Effector memory CD8-positive, alpha-beta T cell (primary cell): ENCODE measurements at regions not wholly inside any gene's neighbourhood (a gene's known extent, or its start where the extent isn't known, plus 50 kb on each side); places are given as distances from the start of the nearest gene placed in this dataset.
"Not testable (repeated sequence)": the region's sequence is repeated elsewhere in the genome, so short reads cannot be mapped to it uniquely, and the experiment has no call there.

Source experiments
- ATAC-seq: fragments of 150-1000 bp; cut with Tn5 transposase; replicated peaks from 2 replicates; pipeline ENCODE4 v1.10.0; 2021; ENCODE audit warnings: mild to moderate bottlenecking, moderate library complexity
- DNase-seq, 3 experiments: peaks; one replicate each; pipeline ENCODE4 v3.0.0; 2021
- H3K27ac Mint-ChIP-seq, 2 donors: one replicate each; pipeline ENCODE4 v1.8.0; 2022; ENCODE audit warnings: mild to moderate bottlenecking in 2 of 2, mixed read lengths in 2 of 2, moderate library complexity in 2 of 2
- H3K27me3 Mint-ChIP-seq, 2 donors: one replicate each; pipeline ENCODE4 v1.8.0; 2022; ENCODE audit warnings: mixed read lengths in 2 of 2
- H3K36me3 Mint-ChIP-seq: one replicate; pipeline ENCODE4 v1.8.0; 2022; ENCODE audit warnings: mild to moderate bottlenecking, moderate library complexity, mixed read lengths; ENCODE audit not compliant: insufficient read depth
- H3K4me1 Mint-ChIP-seq, 2 donors: one replicate each; pipeline ENCODE4 v1.8.0; 2022; ENCODE audit warnings: low read depth in 2 of 2, mixed read lengths in 2 of 2
- H3K4me3 Mint-ChIP-seq, 2 donors: one replicate each; pipeline ENCODE4 v1.8.0; 2022; ENCODE audit warnings: mild to moderate bottlenecking in 2 of 2, mixed read lengths in 2 of 2, moderate library complexity in 2 of 2
- H3K9me3 Mint-ChIP-seq, 2 donors: one replicate each; pipeline ENCODE4 v1.8.0; 2022; ENCODE audit warnings: mixed read lengths in 2 of 2

DNA sequence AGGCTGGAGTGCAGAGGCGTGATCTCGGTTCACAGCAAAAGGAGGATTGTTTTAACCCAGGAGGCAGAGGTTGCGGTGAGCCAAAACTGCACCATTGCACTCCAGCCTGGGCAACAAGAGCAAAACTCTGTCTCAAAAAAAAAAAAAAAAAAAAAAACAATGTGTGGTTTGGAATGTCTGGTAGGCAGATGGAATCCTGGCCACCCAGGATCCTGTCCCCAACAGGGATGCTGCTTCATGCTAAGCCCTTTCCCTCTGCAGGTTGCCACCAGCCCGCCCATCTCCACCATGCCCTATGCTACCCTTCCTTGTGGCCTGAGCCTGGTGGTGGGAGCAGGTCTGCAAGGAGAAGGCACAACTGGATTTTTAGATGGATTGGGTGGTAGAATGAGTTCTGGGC lies 129.7 kb upstream of the HAND1 start:
- DNase-seq (no peak), ATAC-seq (no peak)
- no peaks in the 10 kb centered on the region for H3K9me3 Mint-ChIP-seq
- no peak overlapping the region for H3K27ac Mint-ChIP-seq
- no peak overlapping the region for H3K4me3 Mint-ChIP-seq
- peaks cover 60 to 99% of the 10 kb centered on the region in 2 donors for H3K27me3 Mint-ChIP-seq
- no peaks in the 10 kb centered on the region for H3K36me3 Mint-ChIP-seq
- peaks cover 0 to 14% of the 10 kb centered on the region in 2 donors for H3K4me1 Mint-ChIP-seq

DNA sequence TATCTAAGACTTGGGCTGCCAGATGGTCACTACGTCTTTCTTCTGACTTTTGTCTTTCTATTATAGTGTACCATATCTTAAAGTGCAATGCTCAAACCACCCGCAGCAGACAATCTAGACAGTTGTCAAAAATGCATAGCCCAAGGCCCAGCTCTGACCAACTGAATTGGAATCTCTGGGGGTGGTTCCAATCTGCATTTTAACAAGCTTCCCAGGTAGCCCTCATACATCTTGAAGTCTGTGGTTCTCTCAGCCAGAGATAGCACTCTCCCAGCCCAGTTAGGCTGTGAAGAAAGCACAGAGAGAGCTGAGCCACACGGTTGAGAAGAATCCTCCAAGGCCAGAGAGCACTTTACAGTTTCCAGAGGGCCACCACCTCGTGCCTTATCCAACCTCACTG lies 128.2 kb upstream of the HAND1 start:
- peaks cover 0 to 10% of the 10 kb centered on the region in 2 donors for H3K4me1 Mint-ChIP-seq
- no peak overlapping the region for H3K4me3 Mint-ChIP-seq
- peaks cover 50 to 99% of the 10 kb centered on the region in 2 donors for H3K27me3 Mint-ChIP-seq
- no peaks in the 10 kb centered on the region for H3K36me3 Mint-ChIP-seq
- H3K9me3 Mint-ChIP-seq, result no peaks in the 10 kb centered on the region
- ATAC-seq (no peak), DNase-seq (no peak)
- no peak overlapping the region for H3K27ac Mint-ChIP-seq

- Mint-ChIP-seq H3K27me3 (peaks cover 37 to 92% of the 10 kb centered on the region in 2 donors), H3K27ac (no peak overlapping the region), H3K36me3 (no peaks in the 10 kb centered on the region), H3K9me3 (no peaks in the 10 kb centered on the region), H3K4me3 (no peak overlapping the region), H3K4me1 (peaks cover 0 to 8% of the 10 kb centered on the region in 2 donors)
- ATAC-seq (no peak), DNase-seq (no peak)
Measured at GRCh38 chr5:154603953-154604679, 126.1 kb upstream of the HAND1 start.

- Mint-ChIP-seq H3K9me3 (no peaks in the 10 kb centered on the region), H3K4me3 (no peak overlapping the region), H3K27ac (no peak overlapping the region), H3K36me3 (no peaks in the 10 kb centered on the region), H3K27me3 (peaks cover 35 to 88% of the 10 kb centered on the region in 2 donors), H3K4me1 (peaks cover 0 to 3% of the 10 kb centered on the region in 2 donors)
- no peak for ATAC-seq
- DNase-seq, result no peak
Measured at GRCh38 chr5:154603485-154603884, 125.5 kb upstream of the HAND1 start.

GRCh38 chr5:154603011-154603410 lies 125.0 kb upstream of the HAND1 start:
- Mint-ChIP-seq H3K27me3 (peaks cover 39 to 88% of the 10 kb centered on the region in 2 donors), H3K36me3 (no peaks in the 10 kb centered on the region), H3K4me1 (peaks cover 0 to 3% of the 10 kb centered on the region in 2 donors), H3K27ac (no peak overlapping the region), H3K4me3 (no peak overlapping the region), H3K9me3 (no peaks in the 10 kb centered on the region)
- ATAC-seq (no peak), DNase-seq (no peak)

DNA sequence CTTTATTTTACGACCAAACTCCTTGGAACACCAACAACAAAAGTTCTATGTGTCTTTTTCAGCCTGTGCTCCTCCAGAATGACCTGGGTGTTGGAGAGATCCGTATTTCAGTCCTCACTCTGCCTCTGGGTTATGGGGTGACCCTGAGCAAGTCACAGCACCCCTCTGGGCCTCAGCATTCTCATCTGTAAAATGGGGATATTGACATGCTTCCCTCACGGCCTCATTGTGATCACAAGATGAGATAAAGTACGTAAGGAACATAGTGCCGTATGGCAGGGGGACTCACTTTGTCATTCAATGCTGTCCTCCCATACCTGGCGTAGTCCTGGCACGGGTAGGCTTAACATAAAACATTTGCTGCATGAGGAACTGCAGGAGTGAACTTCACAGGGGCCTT lies 123.0 kb upstream of the HAND1 start:
- no peaks in the 10 kb centered on the region for H3K9me3 Mint-ChIP-seq
- DNase-seq, result no peak
- H3K4me3 Mint-ChIP-seq, result no peak overlapping the region
- H3K36me3 Mint-ChIP-seq, result no peaks in the 10 kb centered on the region
- peaks cover 42 to 74% of the 10 kb centered on the region in 2 donors for H3K27me3 Mint-ChIP-seq
- H3K4me1 Mint-ChIP-seq, result peaks cover 0 to 3% of the 10 kb centered on the region in 2 donors
- H3K27ac Mint-ChIP-seq, result no peak overlapping the region
- ATAC-seq, result no peak

GRCh38 chr5:154598021-154598420 lies 120.0 kb upstream of the HAND1 start:
- DNase-seq, result no peak
- Mint-ChIP-seq H3K36me3 (no peaks in the 10 kb centered on the region), H3K27ac (no peak overlapping the region), H3K9me3 (no peaks in the 10 kb centered on the region), H3K27me3 (peaks cover 23 to 44% of the 10 kb centered on the region in 2 donors), H3K4me1 (no peaks in the 10 kb centered on the region), H3K4me3 (no peak overlapping the region)
- ATAC-seq, result no peak

GRCh38 chr5:154596844-154597243 lies 118.8 kb upstream of the HAND1 start:
- H3K36me3 Mint-ChIP-seq, ATAC-seq, H3K4me3 Mint-ChIP-seq, H3K27ac Mint-ChIP-seq, DNase-seq, H3K9me3 Mint-ChIP-seq, H3K4me1 Mint-ChIP-seq: not testable (repeated sequence)
- H3K27me3 Mint-ChIP-seq, result peaks cover 21 to 33% of the 10 kb centered on the region in 2 donors

DNA sequence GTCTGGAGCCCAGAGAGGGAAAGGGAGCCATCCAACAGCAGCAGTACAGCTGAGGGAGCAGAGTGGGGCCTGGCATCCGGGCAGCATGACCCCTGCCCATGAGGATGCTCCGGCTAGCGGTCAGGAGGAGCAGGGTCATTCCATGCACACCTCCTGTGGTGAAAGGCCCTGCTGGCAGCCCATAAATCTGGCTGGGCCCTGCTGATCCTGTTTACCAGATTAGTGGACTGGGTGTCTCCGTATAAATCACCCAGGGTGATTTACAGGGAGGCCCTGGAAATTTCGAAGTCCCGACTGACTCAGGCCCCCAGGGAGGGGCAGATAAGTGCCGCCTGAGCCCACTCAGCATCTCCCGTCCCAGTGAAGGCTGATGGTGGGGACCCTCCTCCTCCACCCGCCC lies 117.6 kb upstream of the HAND1 start:
- H3K36me3 Mint-ChIP-seq, result no peaks in the 10 kb centered on the region
- H3K27ac Mint-ChIP-seq, result no peak overlapping the region
- no peak for DNase-seq
- no peak overlapping the region for H3K4me3 Mint-ChIP-seq
- H3K4me1 Mint-ChIP-seq, result no peaks in the 10 kb centered on the region
- ATAC-seq, result no peak
- H3K9me3 Mint-ChIP-seq, result no peaks in the 10 kb centered on the region
- peaks cover 16 to 25% of the 10 kb centered on the region in 2 donors for H3K27me3 Mint-ChIP-seq

DNA sequence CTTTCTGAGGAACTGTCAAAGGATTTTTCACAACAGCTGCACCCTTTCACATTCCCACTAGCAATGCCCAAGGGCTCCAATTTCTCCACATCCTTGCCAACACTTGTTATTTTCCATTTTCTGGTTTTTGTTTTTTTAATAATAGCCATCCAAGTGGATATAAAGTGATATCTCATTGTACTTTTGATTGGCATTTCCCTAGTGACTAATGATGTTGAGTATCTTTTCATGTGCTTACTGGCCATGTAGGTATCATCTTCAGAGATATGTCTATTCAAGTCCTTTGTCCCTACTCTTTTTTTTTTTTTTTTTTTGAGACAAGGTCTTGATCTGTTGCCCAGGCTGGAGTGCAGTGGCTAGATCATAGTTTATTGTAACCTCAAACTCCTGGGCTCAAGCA lies 115.8 kb upstream of the HAND1 start:
- Mint-ChIP-seq H3K9me3 (no peaks in the 10 kb centered on the region), H3K4me3 (no peak overlapping the region), H3K27ac (no peak overlapping the region), H3K36me3 (no peaks in the 10 kb centered on the region), H3K27me3 (peaks cover 11 to 24% of the 10 kb centered on the region in 2 donors), H3K4me1 (no peaks in the 10 kb centered on the region)
- DNase-seq (no peak), ATAC-seq (no peak)

DNA sequence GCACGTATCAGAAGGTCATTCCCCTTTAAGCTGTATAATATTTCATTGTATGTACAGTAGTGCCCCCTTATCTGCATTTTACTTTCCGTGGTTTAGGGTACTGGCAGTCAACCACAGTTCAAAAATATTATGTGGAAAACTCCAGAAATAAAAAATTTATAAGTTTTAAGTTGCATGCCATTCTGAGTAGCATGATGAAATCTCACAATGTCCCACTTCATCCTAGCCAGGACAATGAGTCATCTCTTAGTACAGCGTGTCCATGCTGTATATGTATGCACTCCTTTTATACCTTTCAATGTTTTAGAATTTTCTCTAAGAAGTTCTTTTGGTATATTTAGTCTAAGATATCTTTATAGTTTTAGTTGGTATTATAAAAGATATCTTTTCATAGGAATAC lies 115.0 kb upstream of the HAND1 start:
- DNase-seq (no peak), ATAC-seq (no peak)
- no peaks in the 10 kb centered on the region for H3K9me3 Mint-ChIP-seq
- peaks cover 4 to 17% of the 10 kb centered on the region in 2 donors for H3K27me3 Mint-ChIP-seq
- no peaks in the 10 kb centered on the region for H3K36me3 Mint-ChIP-seq
- H3K4me1 Mint-ChIP-seq, result no peaks in the 10 kb centered on the region
- H3K27ac Mint-ChIP-seq, result no peak overlapping the region
- H3K4me3 Mint-ChIP-seq, result no peak overlapping the region

- Mint-ChIP-seq H3K4me3 (no peak overlapping the region), H3K36me3 (no peaks in the 10 kb centered on the region), H3K4me1 (no peaks in the 10 kb centered on the region), H3K27ac (no peak overlapping the region), H3K27me3 (peaks cover 5 to 17% of the 10 kb centered on the region in 2 donors), H3K9me3 (no peaks in the 10 kb centered on the region)
- ATAC-seq (no peak), DNase-seq (no peak)
Measured at GRCh38 chr5:154590093-154590724, 112.2 kb upstream of the HAND1 start.

DNA sequence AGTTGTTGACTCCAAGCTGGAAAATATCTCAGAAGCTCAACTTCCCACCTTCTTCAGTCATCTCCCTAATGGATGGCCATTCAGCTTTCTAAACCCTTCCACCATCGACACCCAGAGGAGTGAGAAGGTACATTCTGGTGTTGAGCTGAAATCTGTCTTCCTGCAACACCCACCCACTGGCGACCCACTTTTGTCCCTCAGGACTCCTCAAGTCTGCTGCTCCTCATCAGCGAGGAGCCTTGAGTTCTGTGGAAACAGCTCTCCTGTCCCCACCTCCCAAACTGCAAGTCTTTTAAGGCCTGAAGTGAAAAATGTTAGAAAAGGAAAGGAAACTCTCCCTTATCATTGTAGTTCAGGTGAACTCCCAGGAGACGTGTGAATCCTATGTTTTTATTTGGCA lies 111.5 kb upstream of the HAND1 start:
- no peak overlapping the region for H3K27ac Mint-ChIP-seq
- no peaks in the 10 kb centered on the region for H3K9me3 Mint-ChIP-seq
- H3K36me3 Mint-ChIP-seq, result no peaks in the 10 kb centered on the region
- ATAC-seq (no peak), DNase-seq (no peak)
- no peak overlapping the region for H3K4me3 Mint-ChIP-seq
- H3K27me3 Mint-ChIP-seq, result peaks cover 5 to 24% of the 10 kb centered on the region in 2 donors
- no peaks in the 10 kb centered on the region for H3K4me1 Mint-ChIP-seq

GRCh38 chr5:154588833-154589425 lies 110.9 kb upstream of the HAND1 start:
- H3K9me3 Mint-ChIP-seq, H3K4me1 Mint-ChIP-seq, H3K4me3 Mint-ChIP-seq, H3K27ac Mint-ChIP-seq, DNase-seq, ATAC-seq, H3K36me3 Mint-ChIP-seq: not testable (repeated sequence)
- peaks cover 5 to 30% of the 10 kb centered on the region in 2 donors for H3K27me3 Mint-ChIP-seq
